Upper lobe of left lung (tissue), 6 donors: ENCODE measurements at regions not wholly inside any gene's neighbourhood (a gene's known extent, or its start where the extent isn't known, plus 50 kb on each side); places are given as distances from the start of the nearest gene placed in this dataset.

ENCODE experiments used
- ATAC-seq, 2 donors: fragments of 200-7000 bp; cut with Tn5 transposase; one replicate each; pipeline ENCODE4 v1.9.1; 2022; ENCODE audit warnings: mild to moderate bottlenecking in 2 of 2, moderate library complexity in 2 of 2; ENCODE audit not compliant: low FRiP score in 2 of 2
- DNase-seq, 2 donors: peaks; one replicate each; pipeline ENCODE4 v3.0.0-alpha.2; 2019 to 2020
- H3K27ac ChIP-seq, 4 donors: fragments of 200-600 bp; sonication (generic); one replicate each; pipeline ENCODE4 v1.5.1; 2016 to 2019
- H3K27me3 ChIP-seq, 4 donors: fragments of 200-600 bp; sonication (generic); one replicate each; pipeline ENCODE4 v1.5.1; 2017 to 2019
- H3K36me3 ChIP-seq, 4 donors: fragments of 200-600 bp; sonication (generic); one replicate each; pipeline ENCODE4 v1.5.1; 2016 to 2019
- H3K4me1 ChIP-seq, 4 donors: fragments of 200-600 bp; sonication (generic); one replicate each; pipeline ENCODE4 v1.5.1; 2018 to 2019
- H3K4me3 ChIP-seq, 4 donors: fragments of 200-600 bp; sonication (generic); one replicate each; pipeline ENCODE4 v1.5.1; 2017 to 2019; ENCODE audit warnings: mild to moderate bottlenecking in 2 of 4, moderate library complexity in 1 of 4
- H3K9me3 ChIP-seq, 4 donors: fragments of 200-600 bp; sonication (generic); one replicate each; pipeline ENCODE4 v1.5.1; 2018 to 2019
- CTCF ChIP-seq, 6 experiments: fragments of 450-650 bp in 4 of 6; fragments of 200-600 bp in 2 of 6; sonication (generic) in 2 of 6; IDR thresholded peaks; one replicate each; pipeline ENCODE4 v1.5.1; 2016 to 2019; ENCODE audit warnings: antibody characterized with exemption in 6 of 6
- EP300 ChIP-seq, 4 donors: sonication (generic); formaldehyde crosslinking; IDR thresholded peaks; one replicate each; pipeline ENCODE4 v1.5.1; 2017; ENCODE audit warnings: antibody characterized with exemption in 4 of 4, control low read depth in 2 of 4
- POLR2A ChIP-seq, 4 donors: fragments of 450-650 bp; IDR thresholded peaks; one replicate each; pipeline ENCODE4 v1.5.1; 2016 to 2017; ENCODE audit warnings: antibody characterized with exemption in 4 of 4, mild to moderate bottlenecking in 2 of 4
- POLR2AphosphoS5 ChIP-seq, 2 donors: sonication (generic); formaldehyde crosslinking; IDR thresholded peaks; one replicate each; pipeline ENCODE4 v1.5.1; 2017; ENCODE audit warnings: antibody characterized with exemption in 2 of 2
- WGBS, 2 donors: methylation state at CpG; one replicate each; pipeline ENCODE4 v1.1.5; 2017 to 2018; 5-methylcytosine and 5-hydroxymethylcytosine counted together
- donor health status: DM: no; HTN: no; CAD: no; lungs with moderate emphysema.
- donor health status: DM: no; HTN: yes; CAD: no; lungs with severe emphysema.

DNA sequence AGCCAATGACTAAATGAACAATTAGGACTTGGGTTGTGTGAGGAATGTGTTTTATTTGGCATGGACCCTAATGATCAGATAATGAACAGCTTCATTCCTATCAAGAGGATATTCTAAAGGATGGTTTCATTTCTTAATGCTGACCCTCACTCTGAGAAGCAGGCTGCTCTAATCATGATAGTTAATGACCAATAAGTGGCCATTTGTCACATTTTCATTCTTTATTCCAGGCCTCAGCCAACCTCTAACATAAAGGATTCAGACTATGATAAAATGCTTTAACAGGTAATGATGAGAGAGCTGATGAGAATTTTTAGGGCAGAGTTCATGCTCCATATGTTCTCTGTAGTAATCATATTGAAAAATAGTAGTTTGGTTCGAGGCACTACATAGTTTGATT, 301.5 kb upstream of the ARRDC3 start:
- no peak for DNase-seq
- TF ChIP-seq POLR2AphosphoS5 (IDR thresholded peaks at IDR 0.05) (no peak), POLR2A (IDR thresholded peaks at IDR 0.05) (no peak), CTCF (IDR thresholded peaks at IDR 0.05) (no peak), EP300 (IDR thresholded peaks at IDR 0.05) (no peak)
- Histone ChIP-seq H3K9me3 (no peaks in the 10 kb centered on the region), H3K36me3 (no peaks in the 10 kb centered on the region), H3K4me1 (no peaks in the 10 kb centered on the region), H3K27me3 (no peaks in the 10 kb centered on the region), H3K27ac (no peak overlapping the region), H3K4me3 (no peak overlapping the region)
- no peak for ATAC-seq
- WGBS, 2 donors, result 70 to 76% methylated on average over 1 of the region's 1 CpG

GRCh38 chr5:91670563-91670962, 287.4 kb upstream of the ARRDC3 start:
- Histone ChIP-seq H3K4me1 (no peaks in the 10 kb centered on the region), H3K4me3 (no peak overlapping the region), H3K27ac (no peak overlapping the region), H3K9me3 (no peaks in the 10 kb centered on the region), H3K27me3 (no peaks in the 10 kb centered on the region), H3K36me3 (no peaks in the 10 kb centered on the region)
- WGBS, 2 donors, result 59 to 69% methylated on average over 4 of the region's 4 CpGs
- ATAC-seq (no peak), DNase-seq (peak in 1 of 2 donors; percentile 12)
- TF ChIP-seq POLR2A (IDR thresholded peaks at IDR 0.05) (no peak), EP300 (IDR thresholded peaks at IDR 0.05) (no peak), POLR2AphosphoS5 (IDR thresholded peaks at IDR 0.05) (no peak), CTCF (IDR thresholded peaks at IDR 0.05) (no peak)

DNA sequence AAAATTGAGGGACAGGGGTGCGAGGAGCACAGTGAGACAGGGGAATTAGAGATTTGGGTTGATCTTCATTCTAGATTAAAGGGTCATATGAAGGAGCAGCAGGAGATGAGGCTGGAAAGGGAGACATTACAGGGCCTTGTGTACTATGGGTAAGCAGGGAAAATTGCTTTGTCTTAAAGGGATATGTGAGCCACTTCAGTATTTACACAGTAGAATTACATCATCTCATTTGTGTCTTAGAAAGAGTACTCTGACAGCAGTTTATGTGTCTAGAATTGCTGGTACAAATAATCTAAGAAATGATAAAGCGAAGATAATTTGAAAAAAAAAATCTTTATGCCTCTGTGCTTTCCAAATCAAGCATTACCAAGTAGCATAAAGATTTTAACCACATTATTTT, 287.0 kb upstream of the ARRDC3 start:
- Histone ChIP-seq H3K9me3 (no peaks in the 10 kb centered on the region), H3K27me3 (no peaks in the 10 kb centered on the region), H3K4me1 (no peaks in the 10 kb centered on the region), H3K4me3 (no peak overlapping the region), H3K27ac (no peak overlapping the region), H3K36me3 (no peaks in the 10 kb centered on the region)
- 85 to 93% methylated on average over 2 of the region's 2 CpGs for WGBS, 2 donors
- no peak for TF ChIP-seq CTCF (IDR thresholded peaks at IDR 0.05)
- TF ChIP-seq EP300 (IDR thresholded peaks at IDR 0.05), result no peak
- no peak for TF ChIP-seq POLR2A (IDR thresholded peaks at IDR 0.05)
- TF ChIP-seq POLR2AphosphoS5 (IDR thresholded peaks at IDR 0.05), result no peak
- ATAC-seq, result no peak
- DNase-seq, result no peak

GRCh38 chr5:91668261-91668660, 285.1 kb upstream of the ARRDC3 start:
- no peaks in the 10 kb centered on the region for H3K36me3 ChIP-seq
- no peaks in the 10 kb centered on the region for H3K4me1 ChIP-seq
- 85 to 86% methylated on average over 3 of the region's 3 CpGs for whole genome bisulfite sequencing, 2 donors
- no peak overlapping the region for H3K27ac ChIP-seq
- no peak overlapping the region for H3K4me3 ChIP-seq
- H3K9me3 ChIP-seq, result no peaks in the 10 kb centered on the region
- TF ChIP-seq EP300 (IDR thresholded peaks at IDR 0.05), result no peak
- no peak for TF ChIP-seq CTCF (IDR thresholded peaks at IDR 0.05)
- TF ChIP-seq POLR2A (IDR thresholded peaks at IDR 0.05), result no peak
- DNase-seq (no peak), ATAC-seq (no peak)
- H3K27me3 ChIP-seq, result no peaks in the 10 kb centered on the region

- no peak for TF ChIP-seq CTCF (IDR thresholded peaks at IDR 0.05)
- no peak for TF ChIP-seq POLR2AphosphoS5 (IDR thresholded peaks at IDR 0.05)
- TF ChIP-seq EP300 (IDR thresholded peaks at IDR 0.05), result no peak
- no peak for TF ChIP-seq POLR2A (IDR thresholded peaks at IDR 0.05)
- ATAC-seq, result no peak
- no peak for DNase-seq
These were observed 269.6 kb upstream of the ARRDC3 start for GRCh38 chr5:91652678-91653077.

More at GRCh38 chr5:91652678-91653077, 269.6 kb upstream of the ARRDC3 start:
- no peaks in the 10 kb centered on the region for H3K36me3 ChIP-seq
- H3K9me3 ChIP-seq, result peaks cover 0 to 6% (median 4%) of the 10 kb centered on the region in 4 donors
- no peak overlapping the region for H3K27ac ChIP-seq
- H3K27me3 ChIP-seq, result no peaks in the 10 kb centered on the region
- H3K4me1 ChIP-seq, result no peaks in the 10 kb centered on the region
- H3K4me3 ChIP-seq, result no peak overlapping the region
